Vagina (tissue), 2 donors: ENCODE measurements at regions not wholly inside any gene's neighbourhood (a gene's known extent, or its start where the extent isn't known, plus 50 kb on each side); places are given as distances from the start of the nearest gene placed in this dataset.

ENCODE experiments used
- CTCF ChIP-seq, 3 experiments: fragments of 450-650 bp in 2 of 3; fragments of 200-600 bp in 1 of 3; sonication (generic) in 1 of 3; IDR thresholded peaks; one replicate each; pipeline ENCODE4 v1.5.1; 2017 to 2019; ENCODE audit warnings: antibody characterized with exemption in 3 of 3, mild to moderate bottlenecking in 2 of 3, moderate library complexity in 2 of 3
- POLR2A ChIP-seq, 2 donors: fragments of 450-650 bp; IDR thresholded peaks; one replicate each; pipeline ENCODE4 v1.6.1; 2017; ENCODE audit warnings: antibody characterized with exemption in 2 of 2, mild to moderate bottlenecking in 2 of 2, moderate library complexity in 2 of 2
- POLR2AphosphoS5 ChIP-seq, 2 donors: sonication (generic); formaldehyde crosslinking; IDR thresholded peaks; one replicate each; pipeline ENCODE4 v1.9.0; 2017; ENCODE audit warnings: antibody characterized with exemption in 2 of 2, mild to moderate bottlenecking in 2 of 2, low read depth in 1 of 2; ENCODE audit not compliant: insufficient read depth in 1 of 2

GRCh38 chr14:65866886-65867285 is 454.4 kb downstream of the FUT8 start:
- no peak for TF ChIP-seq CTCF (IDR thresholded peaks at IDR 0.05)
- TF ChIP-seq POLR2A (IDR thresholded peaks at IDR 0.05), result no peak
- TF ChIP-seq POLR2AphosphoS5 (IDR thresholded peaks at IDR 0.05; ENCODE audit: insufficient read depth in 1 of 2, low read depth in 1 of 2), result no peak
